Endothelial cell of umbilical vein (primary cell): ENCODE measurements at regions not wholly inside any gene's neighbourhood (a gene's known extent, or its start where the extent isn't known, plus 50 kb on each side); places are given as distances from the start of the nearest gene placed in this dataset.

Experiments
- BruUV-seq: library from RNA; stranded (reverse); fragments of 400-500 nt; replicated peaks from 2 replicates; lab custom pipeline; 2021; lab: Mats Ljungman, UMichigan
- CTCF ChIA-PET: fragments of 300-600, 350-600 bp; sonication (Branson Sonifier 250); formaldehyde crosslinking; loops from one replicate; lab custom pipeline; 2021; ENCODE audit warnings: antibody characterized with exemption, inconsistent platforms; lab: Charles Lee
- POLR2A ChIA-PET: fragments of 300-600, 350-600 bp; sonication (Branson Sonifier 250); formaldehyde crosslinking; loops from one replicate; lab custom pipeline; 2021; ENCODE audit warnings: antibody characterized with exemption, inconsistent platforms; lab: Charles Lee
- DNase-seq: peaks from one replicate; pipeline ENCODE4 v3.0.0-alpha.2; 2011; ENCODE audit warnings: low read depth, low spot score
- FAIRE-seq: peaks from 2 replicates; lab custom pipeline; 2011; peaks lifted over from hg19 to GRCh38; lab: Jason Lieb, UNC
- H2AFZ ChIP-seq: 2 replicates; pipeline ENCODE4 v1.6.0; 2012; ENCODE audit warnings: low read depth, low read length, control low read depth, inconsistent platforms
- H3K27ac ChIP-seq: 2 replicates; pipeline ENCODE4 v1.5.1; 2011; ENCODE audit warnings: low read depth, mild to moderate bottlenecking, control low read depth, low read length, moderate library complexity; ENCODE audit not compliant: insufficient read depth
- H3K27me3 ChIP-seq, 2 experiments: 2 replicates each; pipeline versions ENCODE4 v1.6.0 to v1.6.1; 2011; ENCODE audit warnings: low read length in 2 of 2, mixed read lengths in 1 of 2; ENCODE audit not compliant: control insufficient read depth in 2 of 2, insufficient read depth in 2 of 2
- H3K36me3 ChIP-seq, 2 experiments: 2 replicates in 1 of 2; 3 replicates in 1 of 2; pipeline ENCODE4 v1.5.1; 2011; ENCODE audit warnings: low read length in 2 of 2, mild to moderate bottlenecking in 1 of 2, moderate library complexity in 1 of 2; ENCODE audit not compliant: control insufficient read depth in 2 of 2, insufficient read depth in 2 of 2; ENCODE audit errors: extremely low read depth in 1 of 2
- H3K4me1 ChIP-seq: 3 replicates; pipeline ENCODE4 v1.5.1; 2011; ENCODE audit warnings: mild to moderate bottlenecking, low read length; ENCODE audit not compliant: control insufficient read depth, insufficient read depth; ENCODE audit errors: extremely low read depth
- H3K4me2 ChIP-seq: 2 replicates; pipeline ENCODE4 v1.6.1; 2011; ENCODE audit warnings: low read length, control low read depth, mixed read lengths; ENCODE audit not compliant: insufficient read depth
- H3K4me3 ChIP-seq, 3 experiments: fragments of 200-600 bp in 1 of 3; sonication (generic), shearing (Covaris generic) in 1 of 3; replicated peaks in 1 of 3; 2 replicates each; pipeline ENCODE4 v1.5.1; 2011 to 2016; ENCODE audit warnings: control low read depth in 3 of 3, low read length in 3 of 3, mild to moderate bottlenecking in 2 of 3, inconsistent platforms in 1 of 3, low read depth in 1 of 3, moderate library complexity in 1 of 3; ENCODE audit not compliant: insufficient read depth in 1 of 3
- H3K79me2 ChIP-seq: 2 replicates; pipeline ENCODE4 v1.6.0; 2012; ENCODE audit warnings: low read length, inconsistent platforms; ENCODE audit not compliant: control insufficient read depth, insufficient read depth
- H3K9ac ChIP-seq: replicated peaks from 2 replicates; pipeline ENCODE3; 2011; ENCODE audit warnings: low read length, control low read depth; ENCODE audit not compliant: insufficient read depth; ENCODE audit errors: extremely low read depth
- H3K9me1 ChIP-seq: replicated peaks from 3 replicates; pipeline ENCODE4 v1.6.0; 2011; ENCODE audit warnings: mild to moderate bottlenecking, low read length; ENCODE audit not compliant: control insufficient read depth, insufficient read depth; ENCODE audit errors: extremely low read depth
- H3K9me3 ChIP-seq: replicated peaks from 2 replicates; pipeline ENCODE4 v1.5.1; 2012; ENCODE audit warnings: low read length, inconsistent platforms; ENCODE audit not compliant: control insufficient read depth, insufficient read depth
- H4K20me1 ChIP-seq: replicated peaks from 2 replicates; pipeline ENCODE3; 2011; ENCODE audit warnings: mild to moderate bottlenecking, low read length; ENCODE audit not compliant: control insufficient read depth, insufficient read depth; ENCODE audit errors: extremely low read depth
- EZH2 ChIP-seq: IDR thresholded peaks from 2 replicates; pipeline ENCODE4 v1.6.1; 2012; ENCODE audit warnings: borderline replicate concordance, low read depth, mild to moderate bottlenecking, moderate library complexity, low read length, inconsistent platforms; ENCODE audit not compliant: severe bottlenecking
- FOS ChIP-seq: IDR thresholded peaks from 2 replicates; pipeline ENCODE4 v1.6.1; 2011; ENCODE audit warnings: mild to moderate bottlenecking, low read length, moderate library complexity, borderline replicate concordance; ENCODE audit not compliant: insufficient read depth
- GATA2 ChIP-seq: IDR thresholded peaks from 2 replicates; pipeline ENCODE4 v1.7.0; 2011; ENCODE audit warnings: low read depth, mild to moderate bottlenecking, moderate library complexity, mixed read lengths, low read length; ENCODE audit not compliant: insufficient read length, insufficient read depth
- JUN ChIP-seq: IDR thresholded peaks from 2 replicates; pipeline ENCODE4 v1.6.1; 2011; ENCODE audit warnings: borderline replicate concordance, low read depth; ENCODE audit not compliant: insufficient read length, insufficient read depth
- MAX ChIP-seq: IDR thresholded peaks from 2 replicates; pipeline ENCODE4 v1.6.1; 2011; ENCODE audit not compliant: insufficient read depth, insufficient read length
- MYC ChIP-seq: IDR thresholded peaks from one replicate; pipeline ENCODE4 v1.6.1; 2011; ENCODE audit warnings: mild to moderate bottlenecking, low read depth, low read length
- POLR2A ChIP-seq: IDR thresholded peaks from 2 replicates; pipeline ENCODE4 v1.6.1; 2012; ENCODE audit warnings: low read depth, mild to moderate bottlenecking, control low read depth, low read length
- POLR2AphosphoS5 ChIP-seq: IDR thresholded peaks from 2 replicates; pipeline ENCODE4 v1.6.1; 2012; ENCODE audit warnings: low read depth, mild to moderate bottlenecking, control low read depth, low read length, moderate library complexity; ENCODE audit not compliant: insufficient read depth
- dilution Hi-C: fragments of 300-500 bp; cut with MboI; formaldehyde crosslinking; loops from one replicate; pipeline ENCODE4 v1.15.0; 2019; ENCODE audit warnings: low sequenced_read_pairs; ENCODE audit not compliant: extremely low pct_ligation_motif_present
- intact Hi-C: fragments of 100-400 bp; cut with micrococcal nuclease; formaldehyde crosslinking; loops from one replicate; pipeline ENCODE4 v1.10.0; 2022
- TF ChIP-seq, protein P1 (sequence below), 2 donors: IDR thresholded peaks; 1 replicate in 1 of 2; 2 replicates in 1 of 2; pipeline ENCODE4 v1.5.1; 2011; ENCODE audit warnings: low read length in 2 of 2, mild to moderate bottlenecking in 2 of 2, moderate library complexity in 2 of 2, control low read depth in 1 of 2, inconsistent platforms in 1 of 2, low read depth in 1 of 2; ENCODE audit not compliant: insufficient read depth in 1 of 2; ENCODE audit errors: extremely low read depth in 1 of 2

DNA sequence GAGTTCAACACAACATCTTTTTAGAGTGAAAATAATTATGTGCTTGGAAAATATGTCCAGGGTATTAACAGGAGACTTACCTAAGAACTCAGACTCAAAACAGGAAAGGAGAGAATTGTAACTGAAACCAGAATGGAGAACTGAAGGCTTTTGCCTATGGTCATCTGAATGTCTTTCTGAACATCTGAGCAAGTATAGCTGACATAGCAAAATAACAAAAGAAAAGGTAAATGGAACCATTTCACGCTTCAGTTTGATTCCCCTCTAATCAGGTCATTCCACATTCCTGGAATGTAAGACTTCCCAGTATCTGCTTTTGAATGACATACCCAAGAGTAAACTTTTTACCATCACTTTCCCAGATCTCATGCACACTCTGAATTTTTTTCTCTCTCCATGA lies 500.4 kb upstream of the HS3ST1 start:
- no peaks in the 10 kb centered on the region for H3K9me1 ChIP-seq
- no peaks in the 10 kb centered on the region for H3K9me3 ChIP-seq
- intact Hi-C loops (no loop called here), dilution Hi-C loops (no loop called here)
- no peak for FAIRE-seq
- H4K20me1 ChIP-seq, result no peaks in the 10 kb centered on the region
- H3K27me3 ChIP-seq, result no peaks in the 10 kb centered on the region
- no TSS peak for BruUV-seq
- H3K27ac ChIP-seq, result no peak overlapping the region
- H2AFZ ChIP-seq, result no peak overlapping the region
- POLR2A ChIA-PET, result no interaction called here
- H3K4me2 ChIP-seq, result no peak overlapping the region
- H3K36me3 ChIP-seq, result no peaks in the 10 kb centered on the region
- CTCF ChIA-PET, result no interaction called here
- no peak for DNase-seq
- TF ChIP-seq EZH2 (no peak), POLR2A (no peak), GATA2 (no peak), JUN (no peak), MAX (no peak), MYC (no peak), FOS (no peak), POLR2AphosphoS5 (no peak)
- TF ChIP-seq, protein P1, sequence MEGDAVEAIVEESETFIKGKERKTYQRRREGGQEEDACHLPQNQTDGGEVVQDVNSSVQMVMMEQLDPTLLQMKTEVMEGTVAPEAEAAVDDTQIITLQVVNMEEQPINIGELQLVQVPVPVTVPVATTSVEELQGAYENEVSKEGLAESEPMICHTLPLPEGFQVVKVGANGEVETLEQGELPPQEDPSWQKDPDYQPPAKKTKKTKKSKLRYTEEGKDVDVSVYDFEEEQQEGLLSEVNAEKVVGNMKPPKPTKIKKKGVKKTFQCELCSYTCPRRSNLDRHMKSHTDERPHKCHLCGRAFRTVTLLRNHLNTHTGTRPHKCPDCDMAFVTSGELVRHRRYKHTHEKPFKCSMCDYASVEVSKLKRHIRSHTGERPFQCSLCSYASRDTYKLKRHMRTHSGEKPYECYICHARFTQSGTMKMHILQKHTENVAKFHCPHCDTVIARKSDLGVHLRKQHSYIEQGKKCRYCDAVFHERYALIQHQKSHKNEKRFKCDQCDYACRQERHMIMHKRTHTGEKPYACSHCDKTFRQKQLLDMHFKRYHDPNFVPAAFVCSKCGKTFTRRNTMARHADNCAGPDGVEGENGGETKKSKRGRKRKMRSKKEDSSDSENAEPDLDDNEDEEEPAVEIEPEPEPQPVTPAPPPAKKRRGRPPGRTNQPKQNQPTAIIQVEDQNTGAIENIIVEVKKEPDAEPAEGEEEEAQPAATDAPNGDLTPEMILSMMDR (IDR thresholded peaks at IDR 0.05; ENCODE audit: extremely low read depth in 1 of 2, insufficient read depth in 1 of 2, low read depth in 1 of 2, low read length in 2 of 2), result no peak
- H3K79me2 ChIP-seq, result no peaks in the 10 kb centered on the region
- H3K4me1 ChIP-seq, result no peaks in the 10 kb centered on the region
- H3K4me3 ChIP-seq, result no peak overlapping the region
- H3K9ac ChIP-seq, result no peak overlapping the region
